ENCODE measurements at regions not wholly inside any gene's neighbourhood (a gene's known extent, or its start where the extent isn't known, plus 50 kb on each side); places are given as distances from the start of the nearest gene placed in this dataset.

DNA sequence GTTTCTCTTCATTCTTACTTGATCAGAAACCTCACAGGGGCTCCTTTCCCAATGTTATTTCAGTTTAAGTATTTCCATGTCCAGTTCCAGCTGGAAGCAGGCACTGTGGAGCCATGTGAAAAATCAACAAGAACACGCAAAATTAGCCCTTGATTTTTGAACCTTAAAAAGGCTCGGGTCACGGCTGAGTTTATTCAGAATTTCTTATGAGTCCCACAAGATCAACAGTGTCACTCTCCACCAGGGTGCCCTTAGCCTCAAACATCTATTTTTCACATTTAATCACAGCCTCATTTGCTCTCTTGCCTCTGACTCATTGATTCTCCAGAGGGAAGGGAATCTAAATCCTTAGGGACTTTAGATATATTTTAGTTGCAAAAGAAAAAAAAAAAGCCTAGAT, 157.7 kb upstream of the AVPR1A start:
- WGBS (ENCODE audit: insufficient coverage, low lambda C conversion rate) = no CpG with 5 or more reads among the region's 3 CpGs
- no peak for DNase-seq
- no peak overlapping the region for H3K4me3 ChIP-seq (ENCODE audit: low read length)
- no peaks in the 10 kb centered on the region for H3K36me3 ChIP-seq (ENCODE audit: control insufficient read depth, insufficient read depth, low read length)
- H3K9me3 ChIP-seq (ENCODE audit: control insufficient read depth, low read depth, low read length) = no peaks in the 10 kb centered on the region
- no peaks in the 10 kb centered on the region for H3K4me1 ChIP-seq (ENCODE audit: control insufficient read depth, insufficient read depth, low read length)
- no peak overlapping the region for H3K27ac ChIP-seq (ENCODE audit: low read length)
- H3K27me3 ChIP-seq (ENCODE audit: control insufficient read depth, insufficient read depth, low read length) = no peaks in the 10 kb centered on the region

DNA sequence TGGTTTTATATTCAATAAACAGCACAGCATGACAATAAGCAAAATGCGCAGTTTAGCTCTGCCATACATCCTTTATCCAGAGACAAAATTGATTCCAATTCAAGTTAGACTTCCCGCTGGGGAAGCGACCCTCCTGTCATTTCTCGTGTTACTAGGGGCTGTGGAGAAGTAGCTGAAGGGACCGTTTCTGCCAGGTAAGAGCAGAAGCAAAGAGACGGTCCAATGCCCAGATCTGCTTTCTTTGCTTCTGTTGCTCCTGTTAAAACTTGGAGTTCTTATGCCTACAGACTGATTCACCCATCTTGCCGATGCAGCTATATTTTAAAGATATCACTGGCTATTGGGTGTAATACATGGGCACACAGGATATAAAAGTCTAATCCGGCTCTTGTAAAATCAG, 156.8 kb upstream of the AVPR1A start:
- Histone ChIP-seq H3K27ac (ENCODE audit: low read length) (no peak overlapping the region), H3K27me3 (ENCODE audit: control insufficient read depth, insufficient read depth, low read length) (no peaks in the 10 kb centered on the region), H3K36me3 (ENCODE audit: control insufficient read depth, insufficient read depth, low read length) (no peaks in the 10 kb centered on the region), H3K9me3 (ENCODE audit: control insufficient read depth, low read depth, low read length) (no peaks in the 10 kb centered on the region), H3K4me1 (ENCODE audit: control insufficient read depth, insufficient read depth, low read length) (no peaks in the 10 kb centered on the region), H3K4me3 (ENCODE audit: low read length) (no peak overlapping the region)
- WGBS (ENCODE audit: insufficient coverage, low lambda C conversion rate) = 90% methylated on average over 5 of the region's 8 CpGs
- DNase-seq = no peak

DNA sequence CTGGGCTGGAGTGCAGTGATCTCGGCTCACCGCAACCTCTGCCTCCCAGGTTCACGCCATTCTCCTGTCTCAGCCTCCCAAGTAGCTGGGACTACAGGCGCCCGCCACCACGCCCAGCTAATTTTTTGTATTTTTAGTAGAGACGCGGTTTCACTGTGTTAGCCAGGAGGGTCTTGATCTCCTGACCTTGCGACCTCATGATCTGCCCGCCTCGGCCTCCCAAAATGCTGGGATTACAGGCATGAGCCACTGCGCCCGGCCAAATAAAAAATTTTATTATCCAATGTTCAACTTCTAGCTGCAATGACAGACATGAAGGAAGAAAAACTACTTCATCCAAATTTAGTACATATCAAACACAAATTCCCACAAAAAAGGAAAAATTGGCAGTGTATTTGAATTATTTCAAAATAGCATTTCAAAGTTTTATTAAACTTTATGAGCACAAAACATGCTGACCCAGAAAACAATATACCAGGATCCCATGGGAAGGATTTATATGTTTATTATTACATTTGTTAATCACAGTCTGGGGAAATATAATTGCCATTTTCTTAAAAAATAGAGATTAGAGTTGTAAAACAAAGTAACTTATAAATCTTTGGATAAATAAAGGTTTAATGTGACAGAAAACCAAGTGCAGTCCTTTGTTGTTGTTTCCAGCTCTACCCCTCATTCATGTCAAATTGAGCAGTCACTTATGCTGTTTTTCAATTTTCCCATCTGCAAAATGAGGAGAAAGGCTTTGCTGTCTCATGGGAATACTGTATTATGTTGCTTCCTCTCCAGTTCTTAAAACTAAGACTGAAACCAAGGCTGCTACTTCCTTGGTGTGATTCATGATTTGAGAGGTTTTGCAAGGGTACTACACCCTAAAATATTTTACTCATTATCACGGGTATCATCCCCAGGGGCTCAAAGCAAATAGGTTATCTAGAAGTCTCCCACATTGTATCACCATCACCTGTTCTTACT, 155.2 kb upstream of the AVPR1A start:
- Histone ChIP-seq H3K27me3 (ENCODE audit: control insufficient read depth, insufficient read depth, low read length) (no peaks in the 10 kb centered on the region), H3K9me3 (ENCODE audit: control insufficient read depth, low read depth, low read length) (no peaks in the 10 kb centered on the region), H3K4me3 (ENCODE audit: low read length) (no peak overlapping the region), H3K36me3 (ENCODE audit: control insufficient read depth, insufficient read depth, low read length) (no peaks in the 10 kb centered on the region), H3K27ac (ENCODE audit: low read length) (no peak overlapping the region), H3K4me1 (ENCODE audit: control insufficient read depth, insufficient read depth, low read length) (no peaks in the 10 kb centered on the region)
- WGBS (ENCODE audit: insufficient coverage, low lambda C conversion rate) = no CpG with 5 or more reads among the region's 14 CpGs
- no peak for DNase-seq

DNA sequence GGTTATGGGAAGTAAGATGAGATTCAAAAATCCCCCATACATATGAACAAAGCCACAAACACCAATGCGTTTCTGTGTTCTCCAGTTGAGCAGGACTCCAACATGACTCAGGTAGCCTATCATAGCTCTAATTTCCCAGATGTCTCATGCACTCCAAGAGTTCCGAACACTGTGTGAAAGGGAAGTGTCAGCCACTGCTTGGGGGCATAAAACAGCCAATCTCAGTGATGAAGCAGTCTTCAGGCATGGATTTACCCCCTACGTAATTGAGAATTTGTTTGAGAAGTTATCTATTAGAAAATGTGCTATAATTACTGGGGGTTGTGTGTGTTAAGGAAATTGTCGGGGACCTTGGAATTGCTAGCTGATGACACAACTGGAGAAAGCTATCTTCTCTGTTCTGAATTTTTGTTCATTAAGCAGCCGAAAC, 153.9 kb upstream of the AVPR1A start:
- Histone ChIP-seq H3K9me3 (ENCODE audit: control insufficient read depth, low read depth, low read length) (no peaks in the 10 kb centered on the region), H3K4me1 (ENCODE audit: control insufficient read depth, insufficient read depth, low read length) (no peaks in the 10 kb centered on the region), H3K4me3 (ENCODE audit: low read length) (no peak overlapping the region), H3K36me3 (ENCODE audit: control insufficient read depth, insufficient read depth, low read length) (no peaks in the 10 kb centered on the region), H3K27ac (ENCODE audit: low read length) (no peak overlapping the region), H3K27me3 (ENCODE audit: control insufficient read depth, insufficient read depth, low read length) (no peaks in the 10 kb centered on the region)
- whole genome bisulfite sequencing (ENCODE audit: insufficient coverage, low lambda C conversion rate) = no CpG with 5 or more reads among the region's 5 CpGs
- DNase-seq = no peak

DNA sequence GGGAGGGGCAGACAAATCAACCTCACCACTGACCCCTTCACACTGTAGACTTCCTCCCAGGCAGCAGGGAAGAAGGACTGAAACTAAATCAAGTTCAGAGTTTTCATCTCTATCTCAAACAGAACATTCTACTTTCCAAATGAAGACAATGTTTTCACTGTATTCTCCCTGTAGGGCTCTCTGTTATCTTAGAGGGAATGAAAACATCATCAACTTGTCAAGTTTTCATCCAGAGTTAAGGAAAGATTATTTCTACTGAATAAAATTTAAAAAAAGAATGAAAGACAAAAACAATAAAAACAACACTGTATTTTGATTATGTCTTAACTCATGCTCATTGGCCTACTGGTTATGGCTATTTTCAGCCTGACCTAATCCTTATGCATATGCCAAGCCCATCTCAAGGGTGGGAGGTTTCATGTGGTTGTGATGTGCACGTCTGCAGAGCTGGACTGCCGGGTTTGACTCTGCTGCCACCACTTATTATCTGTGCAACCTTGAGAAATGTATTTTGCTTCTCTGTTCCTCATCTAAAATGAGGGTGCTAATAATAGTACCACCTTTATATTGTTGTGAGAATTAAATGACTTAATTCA, 152.0 kb upstream of the AVPR1A start:
- no peak for DNase-seq
- H3K4me3 ChIP-seq (ENCODE audit: low read length) = no peak overlapping the region
- WGBS (ENCODE audit: insufficient coverage, low lambda C conversion rate) = no CpG with 5 or more reads among the region's 2 CpGs
- no peaks in the 10 kb centered on the region for H3K9me3 ChIP-seq (ENCODE audit: control insufficient read depth, low read depth, low read length)
- H3K4me1 ChIP-seq (ENCODE audit: control insufficient read depth, insufficient read depth, low read length) = no peaks in the 10 kb centered on the region
- no peaks in the 10 kb centered on the region for H3K27me3 ChIP-seq (ENCODE audit: control insufficient read depth, insufficient read depth, low read length)
- H3K27ac ChIP-seq (ENCODE audit: low read length) = no peak overlapping the region
- no peaks in the 10 kb centered on the region for H3K36me3 ChIP-seq (ENCODE audit: control insufficient read depth, insufficient read depth, low read length)

DNA sequence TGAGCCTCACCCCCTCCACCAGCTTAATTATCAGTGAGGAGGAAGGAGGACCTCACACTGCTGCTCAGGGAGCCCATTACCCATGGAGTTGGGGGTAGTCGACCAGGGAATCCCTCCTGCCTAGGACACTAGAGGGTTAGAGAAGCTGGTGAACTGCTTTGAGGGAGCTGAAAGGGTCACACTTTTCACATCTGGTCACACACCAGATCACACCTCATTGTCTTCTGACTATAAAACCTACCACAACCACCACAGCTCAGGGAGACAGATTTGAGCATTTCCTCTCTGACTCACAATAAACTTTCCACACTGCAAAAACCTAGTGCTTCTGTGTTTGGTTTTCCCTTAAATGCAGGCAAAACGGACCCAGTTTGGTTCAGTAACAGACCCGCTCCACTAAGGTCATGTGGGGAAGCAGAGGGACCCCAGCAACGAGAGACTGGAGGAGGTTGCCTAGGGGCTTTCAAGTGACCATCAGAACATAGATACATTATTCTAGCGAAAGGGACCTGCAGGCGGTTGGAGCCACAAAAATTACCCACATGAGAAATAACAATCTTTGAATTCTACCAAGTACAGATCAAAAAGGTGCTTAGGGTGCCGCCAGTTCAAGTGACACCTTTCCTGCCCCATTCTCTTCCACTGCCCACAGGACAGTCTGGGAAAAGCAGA, 151.4 kb upstream of the AVPR1A start:
- WGBS (ENCODE audit: insufficient coverage, low lambda C conversion rate) = 77% methylated on average over 3 of the region's 7 CpGs
- no peaks in the 10 kb centered on the region for H3K9me3 ChIP-seq (ENCODE audit: control insufficient read depth, low read depth, low read length)
- DNase-seq = no peak
- H3K4me1 ChIP-seq (ENCODE audit: control insufficient read depth, insufficient read depth, low read length) = no peaks in the 10 kb centered on the region
- no peak overlapping the region for H3K4me3 ChIP-seq (ENCODE audit: low read length)
- H3K27me3 ChIP-seq (ENCODE audit: control insufficient read depth, insufficient read depth, low read length) = no peaks in the 10 kb centered on the region
- H3K36me3 ChIP-seq (ENCODE audit: control insufficient read depth, insufficient read depth, low read length) = no peaks in the 10 kb centered on the region
- no peak overlapping the region for H3K27ac ChIP-seq (ENCODE audit: low read length)

DNA sequence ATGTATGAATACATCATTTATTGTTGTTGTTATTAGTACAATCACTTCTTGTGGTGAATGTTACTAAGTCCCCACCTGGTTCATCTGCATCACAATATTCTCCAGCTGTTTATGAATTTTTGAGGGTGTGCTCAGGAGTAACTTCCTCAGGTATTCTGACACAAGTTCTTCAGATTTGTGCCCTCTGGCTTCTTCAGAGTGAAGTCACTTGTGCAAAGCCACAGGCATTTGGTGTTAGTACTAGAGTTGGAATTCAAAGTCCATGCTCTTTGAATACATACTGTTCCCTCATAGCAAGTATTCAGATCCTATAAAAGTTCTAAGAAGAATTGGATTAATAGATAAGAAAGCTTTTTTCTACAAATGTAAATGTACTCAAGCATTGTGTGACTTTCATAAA, 150.3 kb upstream of the AVPR1A start:
- Histone ChIP-seq H3K9me3 (ENCODE audit: control insufficient read depth, low read depth, low read length) (no peaks in the 10 kb centered on the region), H3K27me3 (ENCODE audit: control insufficient read depth, insufficient read depth, low read length) (no peaks in the 10 kb centered on the region), H3K4me3 (ENCODE audit: low read length) (no peak overlapping the region), H3K4me1 (ENCODE audit: control insufficient read depth, insufficient read depth, low read length) (no peaks in the 10 kb centered on the region), H3K27ac (ENCODE audit: low read length) (no peak overlapping the region), H3K36me3 (ENCODE audit: control insufficient read depth, insufficient read depth, low read length) (no peaks in the 10 kb centered on the region)
- no peak for DNase-seq

DNA sequence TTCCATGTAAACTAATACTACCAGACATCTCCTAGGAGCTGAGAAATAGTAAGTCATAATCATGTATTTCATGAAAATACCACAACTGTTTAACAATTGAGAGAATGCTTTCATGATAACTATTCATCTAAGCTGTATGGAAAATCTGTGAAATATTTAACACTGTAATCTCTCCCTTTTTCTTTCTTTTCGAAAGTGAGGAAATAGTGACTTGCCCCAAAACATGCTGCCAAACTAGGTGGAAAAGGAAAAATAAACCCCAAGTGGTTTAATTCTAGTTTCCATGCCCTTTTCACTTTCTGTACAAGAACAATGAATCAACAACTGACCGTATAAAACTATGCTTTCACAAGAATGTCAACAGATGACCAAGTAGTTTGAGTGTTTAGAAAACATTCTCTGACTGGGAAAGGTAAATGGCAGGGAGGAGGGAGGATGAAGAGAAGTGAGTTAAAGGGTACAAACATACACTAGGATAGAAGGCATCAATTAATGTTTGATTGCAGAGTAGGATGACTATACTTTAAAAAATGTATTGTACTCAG, 147.5 kb upstream of the AVPR1A start:
- no peaks in the 10 kb centered on the region for H3K36me3 ChIP-seq (ENCODE audit: control insufficient read depth, insufficient read depth, low read length)
- no peak overlapping the region for H3K27ac ChIP-seq (ENCODE audit: low read length)
- 18% methylated on average over 2 of the region's 2 CpGs for WGBS (ENCODE audit: insufficient coverage, low lambda C conversion rate)
- H3K27me3 ChIP-seq (ENCODE audit: control insufficient read depth, insufficient read depth, low read length) = no peaks in the 10 kb centered on the region
- no peak overlapping the region for H3K4me3 ChIP-seq (ENCODE audit: low read length)
- no peak for DNase-seq
- no peaks in the 10 kb centered on the region for H3K9me3 ChIP-seq (ENCODE audit: control insufficient read depth, low read depth, low read length)
- H3K4me1 ChIP-seq (ENCODE audit: control insufficient read depth, insufficient read depth, low read length) = no peaks in the 10 kb centered on the region

DNA sequence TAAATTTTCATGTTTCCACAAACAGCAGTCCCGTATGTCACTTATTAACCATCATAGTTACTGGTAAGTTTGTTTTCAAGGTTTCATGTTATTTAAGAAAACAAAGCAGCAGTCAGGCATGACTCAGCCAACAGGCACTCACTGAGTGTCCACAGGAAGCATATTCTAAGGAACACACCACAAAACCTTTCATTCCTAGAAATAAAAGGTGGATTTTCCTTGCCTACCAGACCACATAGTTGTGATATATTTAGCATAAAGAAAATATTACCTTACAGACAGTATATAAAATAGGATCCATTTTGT, 143.3 kb upstream of the AVPR1A start:
- no peak overlapping the region for H3K4me3 ChIP-seq (ENCODE audit: low read length)
- no peaks in the 10 kb centered on the region for H3K9me3 ChIP-seq (ENCODE audit: control insufficient read depth, low read depth, low read length)
- H3K27me3 ChIP-seq (ENCODE audit: control insufficient read depth, insufficient read depth, low read length) = no peaks in the 10 kb centered on the region
- no peaks in the 10 kb centered on the region for H3K36me3 ChIP-seq (ENCODE audit: control insufficient read depth, insufficient read depth, low read length)
- no CpG with 5 or more reads among the region's 1 CpG for WGBS (ENCODE audit: insufficient coverage, low lambda C conversion rate)
- no peaks in the 10 kb centered on the region for H3K4me1 ChIP-seq (ENCODE audit: control insufficient read depth, insufficient read depth, low read length)
- no peak overlapping the region for H3K27ac ChIP-seq (ENCODE audit: low read length)
- DNase-seq = peak in 1 of 2 donors; percentile 28

DNA sequence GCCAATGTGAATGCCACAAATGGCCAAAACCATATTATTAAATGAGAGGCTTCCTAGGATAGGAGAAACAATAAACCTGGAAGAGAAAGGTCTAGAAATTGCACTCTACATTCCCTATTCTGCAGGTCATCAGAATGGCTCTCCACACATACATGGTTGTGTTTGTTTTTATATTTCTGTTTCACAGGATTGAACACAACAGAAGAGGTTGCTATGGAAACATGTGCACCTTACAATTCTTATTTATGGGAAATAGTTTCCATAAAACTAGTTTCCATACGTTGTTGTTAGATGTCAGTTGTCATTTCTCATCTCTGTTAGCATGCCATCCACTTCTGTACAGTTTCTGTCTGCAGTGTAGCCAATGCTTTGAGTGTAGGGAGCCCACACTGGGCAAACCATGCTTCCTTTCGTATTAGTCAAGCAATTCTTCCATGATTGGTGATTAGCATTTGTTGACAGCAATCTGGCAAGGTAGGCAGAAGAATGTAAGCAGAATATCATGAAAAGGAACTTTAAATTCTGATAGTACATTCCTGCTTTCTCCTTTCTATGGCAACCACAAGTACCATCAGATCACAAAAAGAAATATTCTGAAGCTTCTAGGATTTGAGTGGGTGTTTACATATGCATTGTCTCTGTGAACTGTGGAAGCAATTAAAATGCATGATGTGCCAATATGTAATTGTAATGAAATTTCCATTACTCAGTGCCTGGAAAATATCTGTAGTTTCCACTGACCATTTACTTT, 141.6 kb upstream of the AVPR1A start:
- Histone ChIP-seq H3K27me3 (ENCODE audit: control insufficient read depth, insufficient read depth, low read length) (no peaks in the 10 kb centered on the region), H3K4me3 (ENCODE audit: low read length) (no peak overlapping the region), H3K4me1 (ENCODE audit: control insufficient read depth, insufficient read depth, low read length) (no peaks in the 10 kb centered on the region), H3K36me3 (ENCODE audit: control insufficient read depth, insufficient read depth, low read length) (no peaks in the 10 kb centered on the region), H3K27ac (ENCODE audit: low read length) (no peak overlapping the region), H3K9me3 (ENCODE audit: control insufficient read depth, low read depth, low read length) (no peaks in the 10 kb centered on the region)
- no CpG with 5 or more reads among the region's 2 CpGs for WGBS (ENCODE audit: insufficient coverage, low lambda C conversion rate)
- no peak for DNase-seq
